ENCODE measurements at regions not wholly inside any gene's neighbourhood (a gene's known extent, or its start where the extent isn't known, plus 50 kb on each side); places are given as distances from the start of the nearest gene placed in this dataset.

DNA sequence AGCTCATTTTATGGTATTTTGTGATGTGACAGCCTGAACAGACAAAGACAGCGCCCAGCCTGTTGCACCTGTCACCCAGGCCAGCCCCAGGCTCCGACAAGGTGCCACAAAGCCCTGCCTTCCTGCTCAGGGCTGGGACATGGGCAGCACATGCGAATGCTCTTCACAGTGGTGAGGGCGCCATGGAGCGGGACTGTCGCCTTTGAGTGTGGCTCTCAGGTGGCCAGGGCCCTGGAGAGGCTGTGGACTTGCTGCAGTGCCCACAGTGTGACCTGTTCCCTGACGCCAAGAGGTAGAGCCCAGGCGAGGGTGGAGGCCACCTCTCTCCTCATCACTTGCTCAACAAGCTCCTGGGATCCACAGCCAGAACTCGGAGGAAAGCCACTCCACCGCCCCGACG lies 346.3 kb downstream of the SHANK2 start (continued):
- TF ChIP-seq, protein P1, sequence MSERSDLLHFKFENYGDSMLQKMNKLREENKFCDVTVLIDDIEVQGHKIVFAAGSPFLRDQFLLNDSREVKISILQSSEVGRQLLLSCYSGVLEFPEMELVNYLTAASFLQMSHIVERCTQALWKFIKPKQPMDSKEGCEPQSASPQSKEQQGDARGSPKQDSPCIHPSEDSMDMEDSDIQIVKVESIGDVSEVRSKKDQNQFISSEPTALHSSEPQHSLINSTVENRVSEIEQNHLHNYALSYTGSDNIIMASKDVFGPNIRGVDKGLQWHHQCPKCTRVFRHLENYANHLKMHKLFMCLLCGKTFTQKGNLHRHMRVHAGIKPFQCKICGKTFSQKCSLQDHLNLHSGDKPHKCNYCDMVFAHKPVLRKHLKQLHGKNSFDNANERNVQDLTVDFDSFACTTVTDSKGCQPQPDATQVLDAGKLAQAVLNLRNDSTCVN (CRISPR knock-in tag; IDR thresholded peaks at IDR 0.05; ENCODE audit: borderline replicate concordance): no peak
- no peak for TF ChIP-seq ZNF121 (CRISPR knock-in tag; IDR thresholded peaks at IDR 0.05)
- TF ChIP-seq, protein P2, sequence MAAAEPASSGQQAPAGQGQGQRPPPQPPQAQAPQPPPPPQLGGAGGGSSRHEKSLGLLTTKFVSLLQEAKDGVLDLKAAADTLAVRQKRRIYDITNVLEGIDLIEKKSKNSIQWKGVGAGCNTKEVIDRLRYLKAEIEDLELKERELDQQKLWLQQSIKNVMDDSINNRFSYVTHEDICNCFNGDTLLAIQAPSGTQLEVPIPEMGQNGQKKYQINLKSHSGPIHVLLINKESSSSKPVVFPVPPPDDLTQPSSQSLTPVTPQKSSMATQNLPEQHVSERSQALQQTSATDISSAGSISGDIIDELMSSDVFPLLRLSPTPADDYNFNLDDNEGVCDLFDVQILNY (CRISPR knock-in tag; conservative IDR thresholded peaks at IDR 0.05): no peak

- ATAC-seq (no peak), FAIRE-seq (no peak), DNase-seq (ENCODE audit: low spot score) (no peak)
- no peak overlapping the region for H3K27ac ChIP-seq (ENCODE audit: extremely low read length, insufficient read depth, low read length)
- no peaks in the 10 kb centered on the region for H3K9me3 ChIP-seq (ENCODE audit: low read length)
- intact Hi-C loops (cut with micrococcal nuclease; ENCODE audit: unreplicated experiment): no loop called here
- no TSS peak for BruUV-seq (replicated peaks)
- H4K20me1 ChIP-seq (ENCODE audit: insufficient read depth, low read length): peaks cover 10% of the 10 kb centered on the region; the same call in 1 of the 2 replicates
- no peak overlapping the region for H3K9ac ChIP-seq (ENCODE audit: insufficient read depth, low read depth, low read length)
- no peaks in the 10 kb centered on the region for H3K27me3 ChIP-seq (ENCODE audit: control insufficient read depth in 1 of 2, insufficient read depth in 2 of 2, low read length in 2 of 2)
- no peak overlapping the region for H3K4me3 ChIP-seq (replicated peaks in 1 of 3; ENCODE audit: insufficient read depth in 1 of 3, low read depth in 2 of 3, low read length in 3 of 3)
- H3K36me3 ChIP-seq (replicated peaks in 1 of 2; ENCODE audit: control insufficient read depth in 1 of 2, insufficient read depth in 2 of 2, low read length in 2 of 2): peaks cover 8 to 13% of the 10 kb centered on the region in 2 experiments; a peak in 4 of 5 replicates
- ChIA-PET CTCF (ENCODE audit: low intra/inter-chr PET ratio, low total read pairs) (no interaction called here), POLR2A (no interaction called here)
- in situ Hi-C loops (cut with HindIII; ENCODE audit: extremely low pct_ligation_motif_present, low pct_unique_long_range_greater_than_20kb): no loop called here
- no peaks in the 10 kb centered on the region for H3K4me1 ChIP-seq (ENCODE audit: insufficient read depth, low read length)
- 93% methylated on average over 7 of the region's 9 CpGs for WGBS (ENCODE audit: low lambda C conversion rate)
- no peak overlapping the region for H3K4me2 ChIP-seq (ENCODE audit: low read depth, low read length)
- H3K79me2 ChIP-seq (ENCODE audit: insufficient read depth, low read length): no peaks in the 10 kb centered on the region
- TF ChIP-seq ZNF839 (CRISPR knock-in tag; IDR thresholded peaks at IDR 0.05; ENCODE audit: borderline replicate concordance) (no peak), NFIB (CRISPR knock-in tag; IDR thresholded peaks at IDR 0.05; ENCODE audit: borderline replicate concordance) (no peak), KDM2A (CRISPR knock-in tag; IDR thresholded peaks at IDR 0.05; ENCODE audit: borderline replicate concordance, low read depth) (no peak), ARNTL (CRISPR knock-in tag; IDR thresholded peaks at IDR 0.05) (no peak), LRRFIP1 (CRISPR knock-in tag; conservative IDR thresholded peaks at IDR 0.05) (no peak), ZKSCAN8 (CRISPR knock-in tag; IDR thresholded peaks at IDR 0.05; ENCODE audit: borderline replicate concordance) (no peak), ZNF709 (CRISPR knock-in tag; IDR thresholded peaks at IDR 0.05) (no peak), MEIS1 (CRISPR knock-in tag; IDR thresholded peaks at IDR 0.05; ENCODE audit: borderline replicate concordance) (no peak)
- H2AFZ ChIP-seq (ENCODE audit: low read length): no peak overlapping the region
These were observed 344.2 kb downstream of the SHANK2 start for GRCh38 chr11:70908223-70908622.
